LHCN-M2 (cell line): ENCODE measurements at regions not wholly inside any gene's neighbourhood (a gene's known extent, or its start where the extent isn't known, plus 50 kb on each side); places are given as distances from the start of the nearest gene placed in this dataset.

Experiments used
- DNase-seq: peaks from one replicate; pipeline ENCODE4 v3.0.0-alpha.2; 2012; ENCODE audit warnings: low read depth

DNA sequence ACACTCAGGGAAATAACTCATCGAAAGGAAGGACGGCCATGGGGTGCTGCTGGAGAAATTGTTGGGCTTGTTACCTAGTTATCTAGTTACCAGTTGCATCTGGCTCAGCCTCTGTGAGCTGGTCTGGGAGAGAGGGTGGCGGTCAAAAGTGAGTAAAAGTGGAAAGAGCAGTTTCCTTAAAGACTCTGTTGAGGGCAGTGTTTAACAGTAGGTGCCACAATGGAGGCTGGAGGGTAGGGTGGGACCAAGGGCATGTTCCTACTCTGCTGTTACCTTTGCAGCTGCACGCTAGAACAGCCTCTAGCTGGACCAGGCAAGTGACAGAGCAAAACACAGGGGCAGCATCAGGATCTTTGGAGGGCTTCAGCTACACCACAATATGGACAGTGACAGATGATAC, 228.8 kb upstream of the STARD13 start:
- DNase-seq, result peak; percentile 54

DNA sequence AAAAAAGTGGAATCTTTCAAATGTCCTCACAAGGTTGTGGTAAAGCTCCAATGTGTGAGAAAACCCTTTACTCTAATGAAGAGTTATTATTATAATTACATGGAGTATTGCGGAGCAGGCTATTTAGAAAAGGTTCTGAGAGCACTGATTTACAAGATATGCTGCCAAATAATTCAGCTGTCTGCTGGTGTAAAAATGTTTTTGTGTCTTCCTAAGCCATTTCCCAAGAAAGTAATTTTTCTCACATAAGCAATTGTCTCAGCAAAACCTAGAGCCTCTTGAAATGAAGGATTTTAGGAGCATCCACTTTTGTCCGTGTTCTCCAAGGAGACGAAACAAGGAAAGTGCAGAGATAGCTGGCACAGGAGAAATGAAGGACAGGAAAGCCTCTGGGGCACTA, 229.6 kb upstream of the STARD13 start:
- no peak for DNase-seq

DNA sequence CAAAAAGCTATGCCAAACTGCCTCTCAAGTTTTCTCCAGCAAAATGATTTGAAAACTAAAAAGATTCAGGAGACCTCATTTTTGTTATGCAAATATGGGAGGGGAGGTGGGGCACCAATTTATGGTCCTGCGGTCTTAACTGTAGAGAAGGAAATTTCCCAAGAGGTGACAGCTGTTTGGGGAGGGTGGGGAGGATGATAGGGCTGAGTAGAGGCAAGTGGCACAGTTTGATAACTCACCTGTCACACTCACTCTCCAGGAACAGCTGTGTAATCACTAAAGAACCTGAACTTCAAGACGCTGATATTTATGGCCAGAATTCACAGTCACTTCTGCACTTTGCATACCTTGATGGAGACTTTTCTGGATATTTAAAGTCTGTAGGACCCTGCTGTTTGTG, 232.9 kb upstream of the STARD13 start:
- DNase-seq, result peak; percentile 96

DNA sequence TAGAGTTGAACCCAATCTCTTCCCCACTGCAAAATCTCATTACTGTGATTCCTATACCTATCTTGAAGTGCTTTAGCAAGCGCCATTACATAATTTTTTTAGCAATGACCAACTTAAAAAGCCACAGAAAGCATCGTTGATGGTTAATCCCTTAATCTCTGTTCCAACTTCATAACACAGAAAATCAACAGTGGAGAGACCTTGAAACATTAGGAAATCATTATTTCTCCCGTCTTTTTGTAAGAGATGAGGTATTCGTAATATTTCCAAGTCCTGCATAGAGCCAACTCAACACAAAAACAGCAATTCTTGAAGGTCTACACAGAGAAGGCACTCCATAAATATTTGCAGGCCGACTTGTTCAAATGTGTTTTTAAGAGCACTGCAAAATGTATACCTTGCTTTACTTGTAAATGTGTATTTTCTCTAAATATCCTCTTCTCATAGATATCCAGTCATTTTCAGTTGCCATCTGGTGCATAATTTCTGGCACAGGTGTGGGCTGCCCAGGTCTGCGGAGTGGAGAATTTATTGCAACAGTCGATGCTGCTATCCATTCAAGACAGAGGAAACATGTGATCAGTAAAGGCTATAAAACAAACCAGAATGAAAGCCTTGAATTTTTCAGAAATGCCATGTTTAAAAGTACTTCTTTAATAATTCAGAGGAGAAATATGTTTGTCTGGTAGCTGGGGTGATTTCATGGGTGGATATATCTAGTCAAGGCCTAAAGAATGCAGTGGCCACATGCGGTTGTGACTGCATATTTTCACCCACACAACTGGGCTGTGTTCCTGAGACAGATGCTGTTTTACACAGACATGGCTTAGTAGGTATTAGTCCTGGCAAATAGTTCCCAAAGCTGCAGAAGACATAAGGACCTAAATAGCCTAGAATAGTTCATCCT, 234.3 kb upstream of the STARD13 start:
- DNase-seq, result peak; percentile 94

DNA sequence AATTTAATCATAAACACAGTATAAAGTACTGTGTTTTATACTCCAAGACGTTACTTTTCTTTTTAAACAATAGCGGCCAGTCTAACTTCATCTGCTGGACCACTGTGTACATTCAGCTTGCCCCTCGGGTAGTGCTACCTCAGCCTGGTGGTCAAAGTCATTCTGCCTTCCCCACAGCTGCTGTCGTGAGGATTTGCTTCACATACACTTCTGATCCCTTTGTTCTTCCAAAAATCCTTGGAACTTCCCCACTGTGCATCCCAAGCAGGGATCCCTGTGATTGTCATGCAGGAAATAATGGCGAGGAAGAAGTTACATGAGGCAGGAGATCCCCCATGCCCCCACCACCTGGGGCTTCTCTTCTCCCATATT, 234.9 kb upstream of the STARD13 start:
- peak; percentile 68 for DNase-seq

DNA sequence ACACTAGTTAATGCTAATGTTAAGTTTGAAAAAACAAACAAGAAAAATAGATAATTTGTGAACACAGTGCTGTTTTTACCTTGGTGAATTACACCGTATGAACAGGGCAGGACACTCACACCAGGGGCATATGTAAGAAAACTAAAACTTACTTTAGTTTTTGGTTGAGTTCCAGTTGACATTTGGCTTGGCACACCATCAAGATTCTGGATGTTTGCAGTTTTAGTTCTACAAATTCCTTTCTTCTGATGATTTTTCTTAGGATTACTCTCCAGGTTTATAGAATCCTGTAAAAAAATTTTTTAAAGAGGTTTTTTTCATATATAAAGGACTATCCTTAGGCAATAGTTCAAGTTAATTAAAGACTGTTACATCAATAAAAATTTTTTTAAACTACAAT, 238.5 kb upstream of the STARD13 start:
- DNase-seq, result peak; percentile 87

DNA sequence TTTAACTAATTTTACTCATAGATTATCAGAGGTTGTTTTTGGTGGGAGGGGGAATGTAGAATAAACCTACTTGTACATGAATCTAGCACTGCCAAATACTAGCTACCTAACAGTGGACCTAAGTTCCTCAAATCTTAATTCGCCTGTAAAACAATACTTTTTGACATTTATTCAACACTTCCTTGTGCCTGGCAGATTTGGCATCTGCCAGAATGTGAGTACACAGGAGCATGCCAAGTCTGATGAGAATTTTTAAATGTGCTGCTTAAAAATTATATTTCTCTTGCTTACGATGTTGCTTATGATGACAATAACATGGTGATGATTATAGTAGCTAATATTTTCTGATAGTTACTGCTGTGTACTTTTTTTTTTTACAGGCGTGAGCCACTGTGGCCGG, 240.2 kb upstream of the STARD13 start:
- DNase-seq, result no peak

DNA sequence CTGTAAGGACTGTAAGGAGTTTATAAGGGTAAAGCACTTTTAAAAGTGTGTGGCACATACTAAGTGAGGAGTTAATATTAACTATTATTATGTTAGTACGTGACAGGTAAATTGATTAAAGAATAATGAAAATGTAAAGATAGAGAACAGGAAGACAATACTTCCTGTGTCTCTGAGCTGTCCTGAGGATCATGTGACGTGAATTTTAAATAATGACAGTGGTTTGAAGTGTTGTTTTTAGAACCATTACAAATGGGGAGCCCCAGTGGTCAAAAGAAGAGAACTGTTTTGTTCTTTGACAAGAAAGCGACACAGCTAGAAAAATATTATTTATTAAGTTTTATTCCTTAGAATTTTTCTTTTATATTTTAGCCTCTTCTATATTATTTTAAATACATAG, 241.2 kb upstream of the STARD13 start:
- DNase-seq, result no peak

DNA sequence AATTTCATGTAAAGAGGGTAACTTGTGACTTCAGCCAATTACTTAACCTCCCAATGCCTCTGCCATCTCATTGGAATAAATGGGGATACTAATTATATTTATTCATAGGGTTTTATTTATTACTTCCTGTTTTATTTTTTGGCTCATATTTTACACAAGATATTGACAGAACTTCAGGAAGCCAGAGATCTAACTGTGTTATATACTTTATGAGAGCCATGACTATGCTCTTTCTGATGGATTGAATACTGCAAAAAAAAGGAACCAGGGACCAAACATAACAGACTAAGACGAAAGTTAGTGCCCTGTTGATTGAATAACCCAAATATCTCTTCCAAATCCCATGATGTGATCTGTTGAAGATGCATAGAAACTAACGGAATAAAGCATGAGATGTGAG, 243.3 kb upstream of the STARD13 start:
- DNase-seq, result no peak

DNA sequence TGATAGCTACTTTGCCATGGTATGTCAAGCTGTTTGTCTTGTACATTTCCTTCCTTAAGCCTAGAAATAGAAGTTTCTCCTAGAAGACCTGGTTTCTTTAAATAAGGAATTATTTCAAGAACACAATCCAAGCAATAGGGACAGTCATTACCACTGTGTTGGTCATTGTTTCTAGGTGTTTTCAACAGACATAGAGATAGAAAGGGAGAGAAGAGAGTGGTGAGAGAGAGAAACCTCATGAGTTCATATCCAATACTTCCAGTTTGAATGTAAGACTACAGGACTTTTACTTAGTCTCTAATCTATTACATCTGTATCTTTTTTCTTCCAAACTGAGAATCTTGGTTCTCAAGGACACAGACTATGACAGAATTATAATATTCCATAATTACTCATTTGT, 245.9 kb upstream of the STARD13 start:
- DNase-seq, result no peak

DNA sequence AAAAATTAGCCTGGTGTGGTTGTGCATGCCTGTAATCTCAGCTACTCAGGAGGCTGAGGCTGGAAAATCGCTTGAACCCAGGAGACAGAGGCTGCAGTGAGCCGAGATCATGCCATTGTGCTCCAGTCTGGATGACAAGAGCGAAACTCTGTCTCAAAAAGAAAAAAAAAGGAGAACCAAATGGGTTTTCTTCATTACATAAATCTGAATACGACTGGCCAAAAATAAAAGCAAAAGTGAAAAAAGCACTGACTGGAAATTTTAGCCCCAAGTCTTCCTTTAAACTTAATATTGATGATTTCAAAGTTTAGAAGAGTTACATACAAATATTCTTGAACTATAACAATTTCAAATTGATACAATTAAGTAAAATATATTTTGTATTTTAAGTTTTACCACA, 249.5 kb upstream of the STARD13 start:
- DNase-seq, result no peak

DNA sequence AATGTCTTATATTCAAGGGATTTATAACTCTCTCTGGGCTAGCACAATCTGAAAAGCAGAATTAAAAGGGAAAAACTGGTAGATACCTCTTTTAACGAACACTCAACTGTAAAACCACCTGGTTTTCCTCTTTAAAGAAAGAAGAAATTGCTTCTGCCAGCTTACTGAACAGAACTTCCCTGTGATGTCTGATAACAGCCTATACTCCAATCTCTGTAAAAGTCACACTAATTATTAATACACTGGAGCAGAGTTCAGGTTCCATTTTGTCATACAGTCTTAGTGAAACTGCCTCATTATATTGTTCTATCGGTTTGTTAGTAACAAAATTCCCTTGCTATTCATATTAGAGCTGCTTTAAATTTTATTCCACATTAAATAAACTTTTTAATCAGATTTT, 251.0 kb upstream of the STARD13 start:
- DNase-seq, result no peak

DNA sequence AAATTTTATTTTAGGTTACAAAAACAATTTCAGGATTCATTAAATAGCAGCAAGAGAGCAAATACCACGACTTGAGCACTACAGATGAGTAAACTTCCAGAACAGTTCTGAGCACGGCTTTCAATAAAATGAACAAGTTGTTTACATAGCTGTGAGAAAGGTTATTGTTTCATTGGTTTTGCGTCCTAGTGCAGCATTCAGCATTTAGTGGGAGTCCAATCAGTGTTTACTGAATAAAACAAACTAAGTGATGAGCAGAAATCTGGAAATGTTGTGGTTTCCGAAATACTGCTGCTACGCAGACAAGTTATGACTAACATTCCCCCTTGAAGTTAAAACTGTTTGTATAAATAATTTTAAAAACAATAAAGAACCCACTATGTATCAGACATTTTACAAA, 251.5 kb upstream of the STARD13 start:
- peak; percentile 86 for DNase-seq

DNA sequence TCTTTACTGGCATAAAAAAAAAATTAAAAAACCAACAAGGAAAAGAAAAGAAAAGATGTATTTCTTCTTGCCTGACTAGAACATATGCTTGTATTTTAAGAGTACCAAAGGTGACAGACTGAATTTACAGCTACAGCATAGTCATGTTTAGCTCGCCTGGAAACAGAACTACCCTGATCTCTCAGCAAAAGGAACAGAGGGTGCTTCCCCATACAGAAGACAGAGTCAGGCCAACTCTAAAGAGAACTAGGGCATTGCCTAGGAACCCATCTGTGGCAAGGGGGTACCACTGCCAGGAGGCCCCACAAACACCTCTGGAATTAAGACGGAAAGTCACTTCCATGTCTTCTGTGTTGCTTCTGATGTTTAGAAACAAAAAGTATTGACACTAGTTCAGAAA, 252.1 kb upstream of the STARD13 start:
- DNase-seq, result peak; percentile 58

DNA sequence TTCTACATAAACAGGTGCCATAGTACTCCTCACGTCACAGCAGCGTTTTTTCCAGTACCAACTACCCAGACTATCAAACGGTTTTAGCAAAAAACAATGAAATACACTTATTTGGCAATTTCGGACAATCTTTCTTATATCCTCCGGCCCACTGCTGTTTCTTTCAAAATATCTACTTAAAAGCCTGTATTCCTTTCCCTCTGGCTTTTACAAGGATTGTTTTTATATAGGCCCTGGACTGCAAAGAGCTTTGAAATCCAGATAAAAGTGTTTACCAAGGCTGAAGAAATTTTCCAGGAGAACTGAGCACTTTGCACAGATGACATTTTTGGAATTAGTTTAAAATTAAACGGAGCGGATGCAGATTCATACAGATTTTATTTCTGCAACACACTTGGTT, 255.9 kb upstream of the STARD13 start:
- no peak for DNase-seq

DNA sequence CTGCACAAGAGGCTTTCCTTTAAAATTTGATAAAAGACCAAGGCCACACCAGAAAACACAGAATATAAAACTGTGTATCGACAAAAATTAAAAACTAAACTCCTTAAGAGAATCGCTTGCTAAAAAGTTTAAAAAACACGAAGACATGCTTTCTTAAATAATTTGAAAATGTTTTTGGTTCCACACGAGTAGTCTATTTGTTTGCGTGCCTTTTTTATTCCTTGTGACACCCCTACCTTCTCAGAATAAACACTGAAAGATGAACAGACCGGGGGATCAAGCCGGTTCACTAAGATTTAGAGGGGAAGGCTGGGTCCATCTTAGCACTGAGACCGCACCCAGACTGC, 256.4 kb upstream of the STARD13 start:
- DNase-seq, result no peak

DNA sequence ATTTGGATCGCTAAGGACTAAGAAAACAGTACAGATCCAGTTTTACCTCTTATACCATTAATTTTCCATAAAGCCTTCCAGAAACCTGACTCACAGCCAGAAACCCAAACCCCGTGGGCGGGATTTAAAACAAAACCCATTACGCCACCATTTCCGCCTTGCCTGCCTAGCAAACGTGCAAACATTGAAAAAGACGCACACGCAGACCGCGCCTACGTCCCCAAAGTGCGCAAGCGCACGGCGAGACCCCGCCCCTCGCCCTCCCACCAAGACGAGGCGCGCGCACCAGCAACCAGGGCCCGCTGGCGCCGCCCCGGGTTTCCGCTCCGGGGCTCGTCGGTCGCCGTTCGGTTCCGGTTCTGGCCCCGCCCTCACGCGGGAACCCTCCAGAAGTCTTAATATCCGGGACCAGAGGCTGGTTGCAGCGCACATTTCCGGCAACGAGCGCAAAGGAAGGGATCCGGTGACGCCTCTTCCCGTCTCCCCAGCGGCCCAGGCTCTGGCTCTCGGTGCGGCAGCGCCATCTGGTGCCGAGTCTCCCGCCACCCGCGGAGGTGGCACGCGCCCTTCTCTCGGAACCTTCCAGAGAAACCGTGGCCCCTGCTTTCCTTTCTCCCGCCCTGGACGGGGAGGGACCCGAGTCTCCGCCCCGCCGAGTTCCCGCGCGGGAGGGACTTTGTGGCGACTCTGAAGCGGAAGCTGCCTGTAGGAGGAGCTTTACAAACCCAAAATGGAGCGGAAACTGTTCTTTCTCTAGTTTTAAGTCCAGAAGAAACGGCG, 256.9 kb upstream of the STARD13 start:
- peak; percentile 99 for DNase-seq

DNA sequence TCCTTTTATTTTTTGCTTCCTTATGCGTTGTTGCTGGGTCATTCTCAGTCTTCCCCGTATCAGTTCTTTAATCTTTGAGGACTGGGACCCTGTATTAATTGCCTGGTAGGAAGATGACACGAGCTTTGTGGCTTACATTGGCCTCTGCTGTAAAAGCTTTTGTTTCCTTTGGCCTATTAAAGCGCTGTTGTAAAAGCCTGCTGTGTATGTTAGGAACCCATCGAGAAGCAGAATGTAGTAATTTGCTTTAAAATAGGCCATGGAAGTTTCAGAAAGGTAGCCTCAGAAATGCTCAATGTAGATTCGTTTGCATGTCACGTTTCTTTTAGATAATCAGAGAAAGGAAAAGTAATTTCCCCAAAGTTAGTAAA, 257.5 kb upstream of the STARD13 start:
- DNase-seq, result no peak

DNA sequence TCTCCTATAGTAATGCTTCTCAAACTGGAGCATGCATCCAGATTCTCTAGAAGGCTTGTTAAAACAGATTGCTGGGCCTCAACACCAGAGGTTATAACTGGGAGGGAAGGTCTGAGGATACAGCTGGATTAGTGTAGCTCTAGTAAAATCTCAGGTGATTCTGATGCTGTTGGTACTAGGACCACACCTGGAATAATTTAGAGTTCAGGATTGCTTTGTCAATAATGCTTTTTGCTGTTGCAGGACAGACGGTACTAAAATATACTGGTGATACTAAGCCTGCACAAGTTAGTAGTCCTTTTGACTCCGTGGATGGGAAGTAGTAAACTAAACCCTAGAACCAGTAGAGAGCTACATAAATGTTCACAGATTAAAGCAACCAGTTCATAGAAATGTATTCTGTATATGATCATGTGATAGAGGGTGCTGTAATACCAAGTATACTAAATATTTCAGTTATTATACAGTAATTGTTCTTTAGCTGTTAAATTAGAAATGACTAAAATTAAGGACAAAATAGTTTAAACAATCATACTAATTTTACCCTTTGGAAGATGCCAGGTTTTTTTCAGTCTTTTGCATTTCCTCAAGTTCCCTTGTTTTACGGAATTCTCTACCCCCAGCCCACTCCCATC, 258.2 kb upstream of the STARD13 start:
- DNase-seq, result peak; percentile 17

DNA sequence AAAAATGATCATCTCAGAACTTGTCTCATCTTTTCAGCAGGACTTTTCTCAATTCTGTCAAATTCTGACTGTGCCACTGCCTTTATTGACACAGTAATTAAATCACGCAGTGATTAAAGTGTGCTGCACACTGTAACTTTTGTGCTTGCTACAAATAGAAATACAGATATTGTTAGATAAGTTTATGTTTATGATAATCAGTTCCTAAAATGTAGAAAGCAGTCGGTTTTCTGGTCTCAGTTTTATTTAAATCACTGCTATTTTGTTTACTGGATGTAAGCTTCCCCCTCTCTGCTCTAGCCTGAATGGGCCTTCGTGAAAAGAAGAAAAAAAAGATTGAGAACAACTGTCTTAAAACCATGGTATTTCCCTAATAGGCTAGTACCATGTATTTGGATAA, 258.8 kb upstream of the STARD13 start:
- no peak for DNase-seq

DNA sequence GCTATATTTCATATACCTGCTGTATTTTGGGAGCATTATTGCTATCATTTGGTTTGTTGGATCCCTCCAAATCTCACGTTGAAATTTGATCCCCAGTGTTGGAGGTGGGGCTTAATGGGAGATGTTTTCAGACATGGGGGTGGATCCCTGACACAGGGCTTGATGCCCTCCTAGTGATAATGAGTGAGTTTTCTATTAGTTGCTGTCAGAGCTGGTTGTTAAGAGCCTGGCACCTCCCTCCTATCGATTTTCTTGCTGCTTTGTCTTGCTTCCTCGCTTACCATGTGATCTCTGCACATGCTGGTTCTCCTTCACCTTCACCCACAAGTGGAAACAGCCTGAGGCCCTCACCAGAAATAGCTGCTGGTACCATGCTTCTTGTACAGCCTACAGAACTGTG, 259.9 kb upstream of the STARD13 start:
- no peak for DNase-seq

DNA sequence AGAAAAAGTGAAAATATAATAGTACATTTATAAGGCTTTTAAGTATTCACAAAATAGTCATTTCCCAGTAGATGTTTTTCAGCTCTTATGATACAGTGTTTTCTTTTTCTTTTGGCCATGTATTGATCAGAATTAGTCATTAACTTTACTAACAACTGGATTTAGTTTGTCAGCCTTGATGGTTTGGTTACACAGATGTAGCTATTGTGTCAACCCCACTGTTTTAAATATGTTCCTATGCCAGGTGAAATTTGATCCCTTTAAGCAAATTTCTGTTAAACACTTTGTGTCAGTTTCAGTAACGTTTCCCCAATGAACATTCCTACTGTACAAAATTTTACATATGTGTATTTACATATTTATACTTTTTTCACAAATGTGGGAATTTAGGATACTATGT, 261.5 kb upstream of the STARD13 start:
- no peak for DNase-seq

DNA sequence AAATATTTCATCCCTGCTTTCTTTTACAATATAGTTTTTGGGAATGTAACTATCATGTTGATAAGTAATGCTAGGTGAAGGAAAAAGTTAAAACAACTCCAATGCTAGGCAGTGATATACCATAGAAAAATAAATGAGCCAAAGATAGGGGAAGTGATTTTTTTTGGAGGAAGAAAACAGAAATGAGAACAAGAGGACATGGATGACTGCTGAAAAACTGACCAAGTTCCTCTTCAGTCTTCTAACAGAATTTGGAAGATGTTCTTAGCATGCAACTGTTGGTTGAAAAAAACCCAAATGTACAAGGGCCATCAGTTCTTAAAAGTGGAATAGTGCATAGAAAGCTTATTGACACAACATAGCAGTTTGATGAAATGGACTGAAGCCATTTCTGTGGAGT, 262.5 kb upstream of the STARD13 start:
- DNase-seq, result no peak
